A549 (cell line): ENCODE measurements at regions not wholly inside any gene's neighbourhood (a gene's known extent, or its start where the extent isn't known, plus 50 kb on each side); places are given as distances from the start of the nearest gene placed in this dataset.

Experiments used
- BCL3 ChIP-seq: fragments of >200 bp; sonication (Bioruptor Twin); formaldehyde crosslinking; IDR thresholded peaks from 3 replicates; pipeline ENCODE4 v1.6.1; 2016
- BHLHE40 ChIP-seq: IDR thresholded peaks from 2 replicates; pipeline ENCODE4 v1.6.1; 2012; ENCODE audit warnings: low read depth, low read length, inconsistent platforms
- CHD2 ChIP-seq: fragments of 150-350 bp; IDR thresholded peaks from 2 replicates; pipeline ENCODE4 v1.6.1; 2014; ENCODE audit warnings: low read length; ENCODE audit not compliant: partially characterized antibody
- CHD4 ChIP-seq: fragments of 200-600 bp; sonication (generic); IDR thresholded peaks from 2 replicates; pipeline ENCODE4 v1.6.1; 2016; ENCODE audit warnings: antibody characterized with exemption, mild to moderate bottlenecking, borderline replicate concordance
- MAFK ChIP-seq: fragments of 450-650 bp; IDR thresholded peaks from 2 replicates; pipeline ENCODE4 v1.6.1; 2014; ENCODE audit not compliant: partially characterized antibody
- MAZ ChIP-seq: fragments of 150-350 bp; IDR thresholded peaks from 2 replicates; pipeline ENCODE4 v1.6.1; 2014; ENCODE audit warnings: antibody characterized with exemption, low read depth, low read length, borderline replicate concordance
- MYC ChIP-seq: IDR thresholded peaks from 2 replicates; pipeline ENCODE4 v1.6.1; 2012; ENCODE audit warnings: mild to moderate bottlenecking, inconsistent platforms, low read length, improper control_type of control experiment, borderline replicate concordance
- NFE2L2 ChIP-seq: fragments of 150-350 bp; conservative IDR thresholded peaks from 2 replicates; pipeline ENCODE4 v1.6.1; 2014; ENCODE audit warnings: low read length
- PHF8 ChIP-seq: fragments of 200-600 bp; sonication (generic); IDR thresholded peaks from 2 replicates; pipeline ENCODE4 v1.6.1; 2016; ENCODE audit warnings: low read depth, mild to moderate bottlenecking, antibody characterized with exemption, moderate library complexity, borderline replicate concordance
- POLR2A ChIP-seq: IDR thresholded peaks from 2 replicates; pipeline ENCODE4 v1.6.1; 2012; ENCODE audit warnings: mild to moderate bottlenecking, low read length
- TP53 ChIP-seq: fragments of 250-450 bp; sonication (Bioruptor Pico); IDR thresholded peaks from 2 replicates; pipeline ENCODE4 v1.5.0; 2021; ENCODE audit warnings: mild to moderate bottlenecking, moderate library complexity
- ZNF302 ChIP-seq: fragments of 250-450 bp; sonication (Bioruptor Pico); IDR thresholded peaks from 2 replicates; pipeline ENCODE4 v1.9.0; 2021; ENCODE audit warnings: inconsistent platforms, mild to moderate bottlenecking, moderate library complexity
- TF ChIP-seq, protein P1 (sequence below): fragments of >200 bp; sonication (Bioruptor Twin); formaldehyde crosslinking; IDR thresholded peaks from 3 replicates; pipeline ENCODE4 v1.5.1; 2016
- TF ChIP-seq, protein P2 (sequence below): fragments of 450-650 bp; IDR thresholded peaks from 2 replicates; pipeline ENCODE4 v1.6.1; 2014; ENCODE audit warnings: antibody characterized with exemption

DNA sequence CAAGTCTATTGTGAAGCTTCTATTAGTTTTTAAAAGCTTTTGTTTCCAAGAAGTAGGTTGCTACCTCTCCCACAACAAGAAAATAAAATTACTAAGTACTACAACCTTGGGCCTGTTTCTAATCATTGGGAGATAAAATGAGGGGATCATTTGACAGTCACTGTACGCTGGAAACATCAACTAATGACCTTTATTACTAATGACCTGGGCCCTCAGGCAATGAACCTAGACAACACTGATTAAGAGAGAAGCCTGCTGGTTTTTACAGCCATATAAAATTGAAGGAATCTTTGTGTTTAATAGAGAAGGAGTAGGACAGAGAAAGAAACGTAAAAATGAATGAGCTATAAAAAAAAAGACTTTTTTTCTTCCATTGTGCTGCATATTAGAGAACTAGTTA lies 1000.9 kb downstream of the STPG2 start:
- TF ChIP-seq PHF8, result no peak
- no peak for TF ChIP-seq POLR2A
- no peak for TF ChIP-seq MAZ
- TF ChIP-seq, protein P1, sequence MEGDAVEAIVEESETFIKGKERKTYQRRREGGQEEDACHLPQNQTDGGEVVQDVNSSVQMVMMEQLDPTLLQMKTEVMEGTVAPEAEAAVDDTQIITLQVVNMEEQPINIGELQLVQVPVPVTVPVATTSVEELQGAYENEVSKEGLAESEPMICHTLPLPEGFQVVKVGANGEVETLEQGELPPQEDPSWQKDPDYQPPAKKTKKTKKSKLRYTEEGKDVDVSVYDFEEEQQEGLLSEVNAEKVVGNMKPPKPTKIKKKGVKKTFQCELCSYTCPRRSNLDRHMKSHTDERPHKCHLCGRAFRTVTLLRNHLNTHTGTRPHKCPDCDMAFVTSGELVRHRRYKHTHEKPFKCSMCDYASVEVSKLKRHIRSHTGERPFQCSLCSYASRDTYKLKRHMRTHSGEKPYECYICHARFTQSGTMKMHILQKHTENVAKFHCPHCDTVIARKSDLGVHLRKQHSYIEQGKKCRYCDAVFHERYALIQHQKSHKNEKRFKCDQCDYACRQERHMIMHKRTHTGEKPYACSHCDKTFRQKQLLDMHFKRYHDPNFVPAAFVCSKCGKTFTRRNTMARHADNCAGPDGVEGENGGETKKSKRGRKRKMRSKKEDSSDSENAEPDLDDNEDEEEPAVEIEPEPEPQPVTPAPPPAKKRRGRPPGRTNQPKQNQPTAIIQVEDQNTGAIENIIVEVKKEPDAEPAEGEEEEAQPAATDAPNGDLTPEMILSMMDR, result no peak
- no peak for TF ChIP-seq BCL3
- TF ChIP-seq CHD4, result no peak
- no peak for TF ChIP-seq CHD2
- TF ChIP-seq TP53, result no peak
- TF ChIP-seq NFE2L2, result no peak
- TF ChIP-seq, protein P2, sequence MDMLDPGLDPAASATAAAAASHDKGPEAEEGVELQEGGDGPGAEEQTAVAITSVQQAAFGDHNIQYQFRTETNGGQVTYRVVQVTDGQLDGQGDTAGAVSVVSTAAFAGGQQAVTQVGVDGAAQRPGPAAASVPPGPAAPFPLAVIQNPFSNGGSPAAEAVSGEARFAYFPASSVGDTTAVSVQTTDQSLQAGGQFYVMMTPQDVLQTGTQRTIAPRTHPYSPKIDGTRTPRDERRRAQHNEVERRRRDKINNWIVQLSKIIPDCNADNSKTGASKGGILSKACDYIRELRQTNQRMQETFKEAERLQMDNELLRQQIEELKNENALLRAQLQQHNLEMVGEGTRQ, result no peak
- no peak for TF ChIP-seq MYC
- no peak for TF ChIP-seq ZNF302 (CRISPR knock-in tag)
- no peak for TF ChIP-seq BHLHE40
- TF ChIP-seq MAFK, result no peak
